ENCODE measurements at regions not wholly inside any gene's neighbourhood (a gene's known extent, or its start where the extent isn't known, plus 50 kb on each side); places are given as distances from the start of the nearest gene placed in this dataset.

- H3K9me2 ChIP-seq (replicated peaks; ENCODE audit: insufficient read depth), result no peaks in the 10 kb centered on the region
- H3K9me3 ChIP-seq (ENCODE audit: low read depth), result no peaks in the 10 kb centered on the region
- H3K27ac ChIP-seq, result peak overlapping the region; percentile 29
- H3K4me1 ChIP-seq (ENCODE audit: insufficient read depth), result peaks cover 7% of the 10 kb centered on the region
- DNase-seq (ENCODE audit: low spot score), result no peak
- H3K4me3 ChIP-seq, result no peak overlapping the region
- no peaks in the 10 kb centered on the region for H3K27me3 ChIP-seq
- no peaks in the 10 kb centered on the region for H3K36me3 ChIP-seq (replicated peaks; ENCODE audit: insufficient read depth, low read depth)
- no peaks in the 10 kb centered on the region for H3K79me2 ChIP-seq
- 66% methylated on average over 11 of the region's 11 CpGs for WGBS (ENCODE audit: low lambda C conversion rate, missing lambda C conversion rate)
- peak overlapping the region; percentile 61 for H3K4me2 ChIP-seq
- H4K20me1 ChIP-seq (ENCODE audit: insufficient read depth, poor library complexity, severe bottlenecking), result no peaks in the 10 kb centered on the region
- H2AFZ ChIP-seq, result no peak overlapping the region
- TF ChIP-seq EZH2phosphoT487 (IDR thresholded peaks at IDR 0.05; ENCODE audit: low read depth, severe bottlenecking, unreplicated experiment) (no peak), EZH2 (IDR thresholded peaks at IDR 0.05; ENCODE audit: borderline replicate concordance) (no peak), CTCF (IDR thresholded peaks at IDR 0.05; ENCODE audit: poor library complexity) (no peak)
These were observed 66.7 kb upstream of the RIPOR2 start for GRCh38 chr6:25002326-25003091.

DNA sequence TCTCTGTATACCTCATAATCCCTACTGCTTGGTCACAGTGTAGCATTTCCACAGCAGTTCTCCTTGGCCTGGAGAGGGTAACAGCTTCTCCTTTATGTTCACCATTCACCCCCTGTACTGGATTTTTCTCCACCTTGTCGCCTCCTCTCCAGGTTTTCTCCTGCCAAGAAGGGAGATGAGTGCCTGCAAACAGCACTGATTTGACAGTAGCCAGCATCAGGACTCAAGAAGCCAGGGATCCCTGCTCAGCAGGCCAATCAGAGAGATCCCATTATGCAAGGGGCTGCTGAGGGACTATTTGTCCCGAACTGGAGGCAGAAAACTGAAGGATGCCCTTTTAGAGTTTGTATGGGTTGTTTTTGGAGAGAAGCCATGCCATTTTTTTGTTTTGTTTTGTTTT lies 68.6 kb upstream of the RIPOR2 start:
- Histone ChIP-seq H3K4me3 (no peak overlapping the region), H3K4me1 (ENCODE audit: insufficient read depth) (peaks cover 7% of the 10 kb centered on the region), H3K9me2 (replicated peaks; ENCODE audit: insufficient read depth) (no peaks in the 10 kb centered on the region), H3K9me3 (ENCODE audit: low read depth) (no peaks in the 10 kb centered on the region), H3K27me3 (no peaks in the 10 kb centered on the region), H3K4me2 (no peak overlapping the region), H3K36me3 (replicated peaks; ENCODE audit: insufficient read depth, low read depth) (no peaks in the 10 kb centered on the region), H3K79me2 (no peaks in the 10 kb centered on the region), H4K20me1 (ENCODE audit: insufficient read depth, poor library complexity, severe bottlenecking) (no peaks in the 10 kb centered on the region), H2AFZ (no peak overlapping the region), H3K27ac (no peak overlapping the region)
- WGBS (ENCODE audit: low lambda C conversion rate, missing lambda C conversion rate), result 73% methylated on average over 2 of the region's 2 CpGs
- DNase-seq (ENCODE audit: low spot score), result no peak
- TF ChIP-seq EZH2 (IDR thresholded peaks at IDR 0.05; ENCODE audit: borderline replicate concordance) (no peak), EZH2phosphoT487 (IDR thresholded peaks at IDR 0.05; ENCODE audit: low read depth, severe bottlenecking, unreplicated experiment) (no peak), CTCF (IDR thresholded peaks at IDR 0.05; ENCODE audit: poor library complexity) (no peak)

DNA sequence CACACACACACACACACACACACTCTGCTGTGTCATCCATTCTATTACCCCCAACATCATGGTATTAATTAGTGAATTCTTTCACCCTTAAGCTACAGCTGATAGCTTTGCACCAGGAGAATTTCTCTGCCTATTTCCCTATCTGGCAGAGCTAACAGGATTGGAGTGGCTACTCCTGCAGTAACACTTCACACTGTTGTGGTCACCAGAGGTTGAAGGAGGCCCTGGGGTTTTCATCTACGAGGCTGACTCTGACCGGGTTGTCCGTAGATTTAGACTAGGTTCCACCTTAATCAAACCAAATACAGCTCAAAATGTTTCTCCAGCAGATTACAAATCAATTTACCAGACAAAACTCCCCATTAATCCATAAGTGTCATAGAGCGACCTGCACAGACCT lies 69.2 kb upstream of the RIPOR2 start:
- Histone ChIP-seq H3K36me3 (replicated peaks; ENCODE audit: insufficient read depth, low read depth) (no peaks in the 10 kb centered on the region), H3K4me2 (no peak overlapping the region), H4K20me1 (ENCODE audit: insufficient read depth, poor library complexity, severe bottlenecking) (no peaks in the 10 kb centered on the region), H3K79me2 (no peaks in the 10 kb centered on the region), H3K9me3 (ENCODE audit: low read depth) (no peaks in the 10 kb centered on the region), H3K4me3 (no peak overlapping the region), H3K27ac (no peak overlapping the region), H2AFZ (no peak overlapping the region), H3K4me1 (ENCODE audit: insufficient read depth) (peaks cover 7% of the 10 kb centered on the region), H3K27me3 (no peaks in the 10 kb centered on the region), H3K9me2 (replicated peaks; ENCODE audit: insufficient read depth) (no peaks in the 10 kb centered on the region)
- TF ChIP-seq EZH2phosphoT487 (IDR thresholded peaks at IDR 0.05; ENCODE audit: low read depth, severe bottlenecking, unreplicated experiment), result no peak
- TF ChIP-seq CTCF (IDR thresholded peaks at IDR 0.05; ENCODE audit: poor library complexity), result no peak
- TF ChIP-seq EZH2 (IDR thresholded peaks at IDR 0.05; ENCODE audit: borderline replicate concordance), result no peak
- DNase-seq (ENCODE audit: low spot score), result no peak
- WGBS (ENCODE audit: low lambda C conversion rate, missing lambda C conversion rate), result 94% methylated on average over 4 of the region's 4 CpGs

Measured in hepatocyte (in vitro differentiated cells).